Large intestine (tissue), 3 donors: ENCODE measurements at regions not wholly inside any gene's neighbourhood (a gene's known extent, or its start where the extent isn't known, plus 50 kb on each side); places are given as distances from the start of the nearest gene placed in this dataset.

ENCODE experiments used
- DNase-seq, 2 donors: peaks; one replicate each; pipeline versions ENCODE4 v3.0.0 to v3.0.0-alpha.2; 2013
- H3K27ac ChIP-seq: one replicate; pipeline ENCODE4 v1.5.1; 2013; ENCODE audit warnings: low read length
- H3K27me3 ChIP-seq: 2 replicates; pipeline ENCODE4 v1.6.1; 2013; ENCODE audit warnings: low read length; ENCODE audit not compliant: control insufficient read depth, insufficient read depth
- H3K36me3 ChIP-seq: 2 replicates; pipeline ENCODE4 v1.6.1; 2013; ENCODE audit warnings: low read length; ENCODE audit not compliant: control insufficient read depth, insufficient read depth
- H3K4me1 ChIP-seq: one replicate; pipeline ENCODE4 v1.6.1; 2013; ENCODE audit warnings: low read length; ENCODE audit not compliant: control insufficient read depth, insufficient read depth
- H3K4me3 ChIP-seq: one replicate; pipeline ENCODE4 v1.5.1; 2013; ENCODE audit warnings: low read length
- H3K9me3 ChIP-seq: one replicate; pipeline ENCODE4 v1.6.1; 2013; ENCODE audit warnings: mild to moderate bottlenecking, low read depth, low read length, moderate library complexity; ENCODE audit not compliant: control insufficient read depth
- WGBS: methylation state at CpG from one replicate; pipeline ENCODE4 v1.1.5; 2013; ENCODE audit warnings: low lambda C conversion rate; ENCODE audit not compliant: insufficient coverage; 5-methylcytosine and 5-hydroxymethylcytosine counted together

DNA sequence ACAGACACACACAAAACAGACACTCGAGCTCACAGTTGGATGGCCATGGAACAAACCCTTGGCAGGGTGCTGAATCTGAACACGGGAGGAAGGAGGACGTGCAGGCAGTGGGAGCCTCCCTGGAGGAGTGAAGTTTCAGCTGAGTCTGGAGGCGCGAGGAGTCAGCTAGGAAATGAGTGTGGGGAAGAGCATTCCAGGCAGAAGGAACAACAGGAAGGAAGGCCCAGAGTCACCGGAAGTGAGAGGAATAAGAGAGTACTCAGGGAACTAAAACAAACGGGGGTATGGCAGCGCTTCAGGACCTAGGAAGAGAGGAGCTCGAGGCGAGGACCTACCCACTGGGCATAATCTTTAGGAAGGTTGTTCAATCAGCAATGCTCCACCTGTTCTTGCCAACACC lies 137.3 kb downstream of the SYF2 start:
- Histone ChIP-seq H3K27ac (no peak overlapping the region), H3K4me3 (no peak overlapping the region), H3K36me3 (no peaks in the 10 kb centered on the region), H3K9me3 (peaks cover 2% of the 10 kb centered on the region), H3K27me3 (no peaks in the 10 kb centered on the region), H3K4me1 (no peaks in the 10 kb centered on the region)
- no peak for DNase-seq
- WGBS, result 100% methylated on average over 1 of the region's 10 CpGs

DNA sequence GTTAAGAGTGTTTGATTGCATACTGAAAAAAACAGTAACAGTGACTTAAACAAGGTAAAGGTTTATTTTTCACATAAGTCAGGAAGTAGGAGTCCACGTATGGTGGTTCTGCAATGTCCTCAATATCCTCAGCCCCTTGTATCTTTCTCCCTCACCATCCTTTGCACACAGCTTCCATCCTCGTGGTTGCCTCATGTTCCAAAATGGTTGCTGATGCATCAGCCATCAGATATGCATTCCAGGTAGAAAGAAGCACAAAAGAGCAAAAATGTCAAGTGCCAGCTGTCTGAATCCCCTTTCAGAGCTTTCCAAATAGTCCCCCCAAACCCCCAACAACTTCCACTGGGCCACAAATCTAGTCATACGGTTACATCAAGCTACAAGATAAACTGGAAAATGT lies 138.1 kb downstream of the SYF2 start:
- no CpG with 5 or more reads among the region's 3 CpGs for WGBS
- H3K4me1 ChIP-seq, result no peaks in the 10 kb centered on the region
- DNase-seq, result no peak
- no peak overlapping the region for H3K27ac ChIP-seq
- H3K27me3 ChIP-seq, result no peaks in the 10 kb centered on the region
- H3K36me3 ChIP-seq, result no peaks in the 10 kb centered on the region
- no peak overlapping the region for H3K4me3 ChIP-seq
- peaks cover 2% of the 10 kb centered on the region for H3K9me3 ChIP-seq

DNA sequence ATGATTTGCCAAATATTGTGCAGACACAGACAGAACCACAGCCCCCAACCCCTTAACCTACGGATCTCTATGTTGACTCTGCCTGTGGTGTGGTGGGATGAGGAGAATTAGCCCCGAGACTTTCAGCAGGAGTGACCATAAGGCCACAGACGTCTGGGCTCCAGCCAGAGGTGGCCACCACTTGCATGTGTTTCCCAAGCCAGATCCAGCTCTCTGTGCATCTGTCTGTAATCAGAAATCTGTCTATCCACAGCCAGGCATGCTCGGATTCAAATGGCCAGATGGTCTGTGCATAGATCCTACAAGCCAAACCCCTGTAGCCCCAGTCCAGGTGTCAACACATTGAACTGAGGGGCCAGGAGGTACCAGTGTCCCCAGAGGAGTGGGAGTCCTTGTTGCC lies 140.6 kb downstream of the SYF2 start:
- no peaks in the 10 kb centered on the region for H3K36me3 ChIP-seq
- H3K9me3 ChIP-seq, result peaks cover 2% of the 10 kb centered on the region
- DNase-seq, result no peak
- H3K4me1 ChIP-seq, result no peaks in the 10 kb centered on the region
- no peak overlapping the region for H3K27ac ChIP-seq
- H3K4me3 ChIP-seq, result no peak overlapping the region
- no CpG with 5 or more reads among the region's 4 CpGs for WGBS
- no peaks in the 10 kb centered on the region for H3K27me3 ChIP-seq

DNA sequence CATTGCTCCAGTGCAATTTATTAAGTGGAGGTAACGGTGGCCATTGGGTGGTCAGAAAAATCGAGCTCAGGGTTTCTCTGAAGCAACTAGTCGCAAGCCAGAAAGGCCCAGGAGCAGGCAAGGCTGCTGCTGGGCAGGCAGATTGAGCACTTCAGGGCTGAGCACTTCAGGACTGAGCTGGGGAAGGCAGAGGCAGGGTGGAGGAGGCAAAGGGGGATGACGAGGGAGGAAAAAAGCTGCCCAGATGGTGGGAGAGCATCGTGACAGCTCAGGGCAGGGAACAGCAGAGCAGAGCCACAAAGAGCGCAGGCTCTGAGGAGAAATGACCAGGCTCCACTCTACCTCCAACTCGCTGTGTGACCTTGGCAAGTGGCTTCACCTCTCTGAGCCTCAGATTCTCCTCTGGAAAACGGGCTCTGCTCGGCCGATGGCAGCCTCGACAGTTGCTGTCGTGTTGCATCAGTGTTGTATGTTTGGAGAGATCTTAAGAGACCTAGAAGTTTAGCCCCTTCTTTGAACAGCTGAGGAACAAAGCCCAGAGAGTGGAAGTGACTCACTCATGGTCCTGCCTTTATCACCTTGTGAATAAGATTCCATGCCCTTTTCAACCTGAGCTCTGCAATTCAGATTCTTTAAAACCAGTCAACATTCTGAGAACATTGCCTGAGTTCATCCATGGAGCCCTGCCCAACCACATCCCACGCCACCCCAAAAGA lies 141.4 kb downstream of the SYF2 start:
- no peaks in the 10 kb centered on the region for H3K4me1 ChIP-seq
- no peaks in the 10 kb centered on the region for H3K36me3 ChIP-seq
- H3K27ac ChIP-seq, result no peak overlapping the region
- no peaks in the 10 kb centered on the region for H3K27me3 ChIP-seq
- peaks cover 2% of the 10 kb centered on the region for H3K9me3 ChIP-seq
- 83% methylated on average over 1 of the region's 13 CpGs for WGBS
- DNase-seq, result no peak
- no peak overlapping the region for H3K4me3 ChIP-seq

DNA sequence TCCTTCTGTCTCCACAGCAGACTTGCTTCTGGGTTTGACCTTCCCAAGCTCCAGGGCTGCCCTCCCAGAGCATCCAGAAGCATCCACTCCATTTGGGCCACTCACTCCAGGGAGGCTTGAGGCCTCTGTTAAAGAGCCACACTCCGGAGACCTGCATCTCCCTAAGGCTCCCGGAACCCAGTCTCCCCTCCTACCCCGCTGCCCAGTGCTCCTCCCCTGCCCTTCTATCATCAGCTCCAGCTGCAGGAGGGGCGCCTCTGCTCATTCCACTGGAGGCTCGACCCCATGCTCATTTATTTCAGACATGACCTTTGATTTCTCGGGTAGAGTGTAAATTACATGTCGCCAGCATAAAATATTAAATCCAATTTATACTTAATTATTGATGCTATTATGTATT lies 142.5 kb downstream of the SYF2 start:
- Histone ChIP-seq H3K9me3 (no peaks in the 10 kb centered on the region), H3K4me1 (no peaks in the 10 kb centered on the region), H3K4me3 (no peak overlapping the region), H3K27me3 (no peaks in the 10 kb centered on the region), H3K36me3 (no peaks in the 10 kb centered on the region), H3K27ac (no peak overlapping the region)
- WGBS, result 51% methylated on average over 3 of the region's 7 CpGs
- no peak for DNase-seq

DNA sequence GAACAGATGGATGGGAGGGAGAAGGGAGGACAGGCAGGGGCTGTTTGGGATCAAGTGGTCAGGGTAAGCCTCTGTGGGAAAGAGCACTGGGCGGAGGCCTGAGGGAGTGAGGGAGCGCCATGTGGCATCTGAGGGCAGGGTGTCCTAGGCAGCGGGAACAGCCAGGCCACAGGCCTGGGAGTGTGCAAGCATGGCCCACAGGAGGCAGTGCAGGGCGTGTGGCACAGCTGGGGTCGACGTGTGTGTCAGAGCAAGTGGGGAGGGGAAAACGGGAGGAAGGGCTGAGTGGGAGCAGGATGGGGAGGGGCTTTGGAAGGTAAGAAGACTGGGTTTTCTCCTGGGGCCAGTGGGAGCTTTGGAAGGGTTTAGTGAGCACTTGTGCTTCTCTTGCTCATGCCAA lies 143.4 kb downstream of the SYF2 start:
- no peak for DNase-seq
- Histone ChIP-seq H3K4me3 (no peak overlapping the region), H3K27ac (no peak overlapping the region), H3K27me3 (no peaks in the 10 kb centered on the region), H3K4me1 (no peaks in the 10 kb centered on the region), H3K9me3 (no peaks in the 10 kb centered on the region), H3K36me3 (no peaks in the 10 kb centered on the region)
- no CpG with 5 or more reads among the region's 7 CpGs for WGBS

DNA sequence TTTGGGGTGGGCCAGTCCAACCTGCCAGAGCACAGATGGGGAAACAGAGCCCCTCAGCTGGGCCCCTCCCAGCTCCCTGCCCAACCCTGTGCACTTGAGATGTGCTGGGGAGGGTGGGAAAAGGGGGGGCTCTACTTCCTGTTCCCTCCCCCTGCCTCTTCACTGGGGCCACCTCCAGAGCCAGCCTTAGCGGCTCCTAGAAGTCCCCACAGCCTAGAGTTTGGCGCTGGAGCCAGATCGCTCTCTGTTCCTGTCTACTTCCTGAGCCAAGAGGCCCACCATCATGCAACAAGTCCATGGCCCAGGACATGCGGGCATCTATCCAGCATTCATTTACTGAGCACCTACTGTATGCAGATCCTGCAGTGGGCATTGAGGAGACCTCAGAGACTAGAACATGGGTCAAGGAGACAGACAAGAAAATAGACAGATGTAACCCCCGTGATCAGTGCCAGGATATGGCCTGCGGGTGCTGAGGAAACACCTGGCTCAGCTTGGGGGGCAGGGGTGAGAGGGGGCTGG lies 144.1 kb downstream of the SYF2 start:
- no peak for DNase-seq
- Histone ChIP-seq H3K9me3 (no peaks in the 10 kb centered on the region), H3K36me3 (no peaks in the 10 kb centered on the region), H3K27me3 (no peaks in the 10 kb centered on the region), H3K4me1 (no peaks in the 10 kb centered on the region), H3K4me3 (no peak overlapping the region), H3K27ac (no peak overlapping the region)
- WGBS, result no CpG with 5 or more reads among the region's 6 CpGs

DNA sequence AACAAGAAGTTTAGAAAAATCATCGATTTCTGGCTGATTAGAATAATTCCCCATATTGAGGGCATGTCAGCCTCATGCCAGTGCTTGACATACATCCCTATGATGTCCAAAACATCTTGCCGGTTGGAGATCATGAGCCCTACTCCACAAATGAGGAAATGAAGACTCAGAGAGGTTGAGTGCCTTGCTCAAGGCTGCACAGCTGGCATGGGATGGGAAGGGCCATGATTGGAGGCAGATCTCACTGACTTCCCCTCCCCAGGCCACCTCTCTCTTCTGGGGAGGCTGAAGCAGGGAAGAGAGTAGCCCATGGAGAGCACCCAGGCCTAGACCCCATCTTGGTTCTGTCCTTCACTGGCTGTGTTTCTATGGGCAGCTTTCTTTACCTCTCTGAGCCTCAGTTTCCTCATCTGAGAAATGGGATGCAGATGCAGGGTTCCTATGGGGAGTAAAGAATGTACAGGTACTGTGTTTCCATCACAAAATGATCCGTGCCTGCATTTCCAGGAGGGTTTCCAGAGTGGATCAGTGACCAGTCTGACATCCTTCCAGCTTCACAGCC lies 145.7 kb downstream of the SYF2 start:
- H3K4me1 ChIP-seq, result no peaks in the 10 kb centered on the region
- H3K4me3 ChIP-seq, result no peak overlapping the region
- no peak for DNase-seq
- H3K27me3 ChIP-seq, result no peaks in the 10 kb centered on the region
- H3K27ac ChIP-seq, result no peak overlapping the region
- WGBS, result no CpG with 5 or more reads among the region's 3 CpGs
- H3K36me3 ChIP-seq, result no peaks in the 10 kb centered on the region
- H3K9me3 ChIP-seq, result no peaks in the 10 kb centered on the region

DNA sequence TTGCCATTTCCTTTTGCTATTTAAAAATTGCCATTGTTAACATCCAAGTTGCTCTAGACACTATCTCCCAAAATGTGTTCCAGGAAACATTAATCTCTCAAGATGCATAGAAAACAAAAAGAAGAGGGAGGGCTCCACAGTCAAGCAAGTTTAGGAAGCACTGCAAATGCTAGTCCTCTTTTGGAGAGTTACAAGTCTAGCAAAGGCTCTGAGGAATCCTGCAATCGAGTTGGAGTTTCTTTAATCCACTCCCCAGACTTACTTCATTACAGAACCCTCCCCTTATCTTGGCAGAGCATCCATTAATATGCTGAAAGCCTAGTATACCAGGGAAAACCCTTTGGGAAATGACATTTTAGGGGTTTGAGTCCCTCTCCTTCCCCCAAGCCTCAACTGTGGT lies 147.9 kb downstream of the SYF2 start:
- no peaks in the 10 kb centered on the region for H3K27me3 ChIP-seq
- no peak overlapping the region for H3K4me3 ChIP-seq
- WGBS, result no CpG with 5 or more reads among the region's 1 CpG
- no peaks in the 10 kb centered on the region for H3K36me3 ChIP-seq
- H3K4me1 ChIP-seq, result no peaks in the 10 kb centered on the region
- DNase-seq, result no peak
- no peak overlapping the region for H3K27ac ChIP-seq
- no peaks in the 10 kb centered on the region for H3K9me3 ChIP-seq

DNA sequence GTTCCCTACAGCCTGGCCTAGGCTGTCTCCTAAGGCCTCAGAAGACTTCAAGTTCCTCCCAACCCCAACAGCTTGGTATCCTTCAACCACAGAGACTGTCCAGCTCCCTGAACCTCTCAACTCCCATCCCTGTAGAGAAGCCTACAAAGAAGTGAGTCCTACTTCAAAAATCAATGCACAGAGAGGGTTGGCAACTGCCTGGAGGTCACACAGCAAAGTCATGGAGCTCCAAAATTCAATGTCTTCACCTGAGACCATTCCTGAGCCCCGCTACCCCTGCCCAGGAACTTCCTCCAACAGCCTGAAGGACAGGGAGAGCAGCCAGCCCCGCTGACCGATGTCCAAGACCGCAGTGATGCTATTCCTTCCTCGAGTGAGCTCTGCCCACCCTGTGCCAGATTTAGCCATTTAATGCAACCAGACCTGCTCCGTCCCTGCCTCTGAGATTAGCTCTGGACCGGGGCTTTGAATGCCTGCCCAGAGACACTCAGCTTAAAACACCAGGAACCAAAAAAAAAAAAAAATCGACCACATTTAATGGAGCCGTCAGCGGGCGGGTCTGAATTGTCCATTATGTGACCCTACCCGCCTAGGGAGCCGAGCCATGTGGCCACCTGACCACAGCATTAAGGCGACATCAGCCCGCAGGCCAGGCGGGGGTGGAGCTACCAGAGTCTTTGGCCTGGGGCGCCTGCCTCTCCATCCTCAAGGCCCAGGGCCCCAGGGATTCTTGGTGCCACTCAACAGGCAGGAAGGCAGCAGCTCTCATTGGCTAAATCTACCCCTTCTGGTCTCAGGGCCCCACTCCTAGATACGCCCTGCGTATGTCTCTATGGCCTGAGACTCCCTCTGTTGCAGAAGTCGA lies 148.6 kb downstream of the SYF2 start:
- no peak overlapping the region for H3K27ac ChIP-seq
- H3K9me3 ChIP-seq, result no peaks in the 10 kb centered on the region
- no peaks in the 10 kb centered on the region for H3K27me3 ChIP-seq
- no peak overlapping the region for H3K4me3 ChIP-seq
- H3K4me1 ChIP-seq, result no peaks in the 10 kb centered on the region
- no peaks in the 10 kb centered on the region for H3K36me3 ChIP-seq
- DNase-seq, result no peak
- no CpG with 5 or more reads among the region's 20 CpGs for WGBS
